ENCODE measurements at regions not wholly inside any gene's neighbourhood (a gene's known extent, or its start where the extent isn't known, plus 50 kb on each side); places are given as distances from the start of the nearest gene placed in this dataset.
"Not testable (repeated sequence)": the region's sequence is repeated elsewhere in the genome, so short reads cannot be mapped to it uniquely, and the experiment has no call there.

GRCh38 chr16:13453938-13454553, 465.9 kb upstream of the ERCC4 start:
- peak in 1 of 3 donors; percentile 12 for DNase-seq (ENCODE audit: low read depth in 3 of 3)

- DNase-seq (ENCODE audit: low read depth in 3 of 3), result no peak
These were observed 456.3 kb upstream of the ERCC4 start for GRCh38 chr16:13463619-13464018.

DNA sequence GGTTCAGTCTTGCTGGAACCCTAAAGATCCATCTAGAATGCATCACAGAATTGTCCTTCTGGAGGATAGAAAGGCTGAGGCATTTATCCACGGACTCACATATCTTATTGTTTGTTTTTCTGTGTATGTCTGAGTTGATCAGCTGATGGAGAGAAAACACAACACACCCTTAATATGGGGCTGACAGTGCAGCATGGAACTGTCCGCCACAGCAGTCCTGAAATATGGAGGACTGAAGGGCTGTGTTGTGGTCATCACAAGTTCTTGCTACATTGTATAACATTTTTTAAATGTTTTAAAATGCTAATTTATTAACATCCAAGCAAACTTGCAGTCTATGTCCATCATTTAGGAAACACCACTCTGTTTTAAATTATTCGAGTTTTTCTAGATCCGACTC, 448.9 kb upstream of the ERCC4 start:
- no peak for DNase-seq (ENCODE audit: low read depth in 3 of 3)

- DNase-seq (ENCODE audit: low read depth in 3 of 3), result no peak
These were observed 441.0 kb upstream of the ERCC4 start for GRCh38 chr16:13478991-13479390.

GRCh38 chr16:13479549-13479948, 440.4 kb upstream of the ERCC4 start:
- no peak for DNase-seq (ENCODE audit: low read depth in 3 of 3)

- no peak for DNase-seq (ENCODE audit: low read depth in 3 of 3)
These were observed 439.2 kb upstream of the ERCC4 start for GRCh38 chr16:13480801-13481200.

DNA sequence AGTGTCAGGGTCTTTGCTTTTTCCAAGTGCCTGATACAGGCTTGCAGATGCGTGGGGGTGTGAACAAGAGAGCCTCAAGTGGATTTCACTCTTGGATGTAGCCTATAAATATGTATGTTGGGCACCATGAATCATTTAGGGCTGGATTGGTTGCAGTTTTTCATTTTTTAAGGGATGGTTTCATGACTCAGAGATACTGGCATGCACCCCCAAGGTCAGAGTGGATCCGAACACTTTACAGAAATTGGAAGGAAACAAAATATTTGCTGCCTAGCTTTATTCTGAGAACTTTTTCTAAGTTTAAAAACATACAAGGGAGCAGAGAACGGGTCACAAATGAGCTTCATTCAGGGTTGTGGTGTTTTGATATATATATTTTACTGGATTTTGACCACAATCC, 436.8 kb upstream of the ERCC4 start:
- DNase-seq (ENCODE audit: low read depth in 3 of 3), result no peak

- not testable (repeated sequence) for DNase-seq (ENCODE audit: low read depth in 3 of 3)
These were observed 430.5 kb upstream of the ERCC4 start for GRCh38 chr16:13489416-13489815.

DNA sequence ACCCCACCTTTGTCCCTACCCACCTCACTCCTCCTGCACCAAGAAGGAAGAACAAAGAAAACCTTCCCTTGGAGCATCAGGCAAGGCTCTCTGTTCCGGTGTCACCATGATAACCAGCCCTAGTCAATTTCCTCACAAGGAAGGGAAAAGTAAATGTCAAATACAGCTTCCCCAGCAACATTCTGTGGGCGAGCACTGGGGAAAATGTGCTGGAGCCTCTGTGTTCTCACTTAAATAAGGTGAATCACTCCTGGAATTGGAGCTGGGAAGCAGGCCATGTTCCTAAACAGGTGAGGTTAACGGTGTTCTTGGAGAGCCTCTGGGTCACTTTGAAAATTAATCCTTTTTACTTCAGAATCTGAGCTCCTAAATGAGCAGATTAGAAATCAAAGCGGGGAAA, 427.9 kb upstream of the ERCC4 start:
- no peak for DNase-seq (ENCODE audit: low read depth in 3 of 3)

- no peak for DNase-seq (ENCODE audit: low read depth in 3 of 3)
These were observed 415.9 kb upstream of the ERCC4 start for GRCh38 chr16:13503960-13504635.

DNA sequence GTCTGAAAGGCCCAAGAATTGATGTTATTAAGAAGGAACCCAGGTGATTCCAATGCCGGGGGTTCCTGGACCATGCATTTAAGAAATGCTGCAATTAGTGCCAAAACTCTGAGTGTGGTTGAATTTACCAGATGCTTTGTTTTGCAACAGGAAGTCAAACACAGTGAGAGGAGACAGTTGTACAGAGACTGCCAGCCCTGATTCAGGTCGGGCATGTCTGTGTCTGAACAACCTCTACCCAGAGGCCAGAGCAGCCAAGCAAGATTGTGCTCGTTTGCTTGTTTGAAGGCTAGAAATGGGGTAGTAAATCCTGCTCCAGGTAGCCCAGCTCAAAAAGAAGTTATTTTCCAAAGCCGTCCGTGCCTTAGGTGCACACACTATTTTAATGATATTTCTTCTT, 412.4 kb upstream of the ERCC4 start:
- DNase-seq (ENCODE audit: low read depth in 3 of 3), result no peak

DNA sequence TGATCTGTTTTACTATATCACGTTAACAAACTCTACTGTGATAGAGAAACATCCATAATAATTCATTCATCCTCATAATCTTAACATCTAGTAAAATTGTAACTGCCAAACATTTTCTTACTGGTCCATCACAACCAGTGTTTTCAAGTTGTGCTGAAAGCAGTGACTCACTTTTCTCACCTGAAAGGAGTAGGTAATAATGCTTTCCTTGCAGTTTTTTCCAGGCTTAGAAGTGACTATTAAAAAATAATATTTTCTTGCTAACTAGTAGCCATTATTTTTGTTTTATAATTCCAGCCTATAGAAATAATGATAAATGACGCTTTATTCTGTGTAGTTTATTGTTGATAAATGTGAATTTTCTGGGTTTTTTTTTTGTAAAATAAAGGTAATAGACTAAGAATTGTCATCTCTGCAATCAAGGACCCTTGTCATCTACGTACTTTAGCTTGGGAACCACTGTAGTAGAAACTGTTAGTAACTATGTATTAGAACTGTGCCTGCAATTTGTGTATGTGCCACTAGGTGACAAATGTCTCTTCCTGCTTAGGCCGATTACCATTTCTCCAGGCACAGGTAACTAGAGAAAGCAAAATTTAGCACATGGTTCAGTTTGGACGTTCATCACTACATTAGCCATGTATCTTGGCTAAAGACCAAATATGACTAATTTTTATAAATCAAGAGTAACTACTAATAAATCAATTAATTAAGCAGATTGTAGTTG, 409.4 kb upstream of the ERCC4 start:
- no peak for DNase-seq (ENCODE audit: low read depth in 3 of 3)

DNA sequence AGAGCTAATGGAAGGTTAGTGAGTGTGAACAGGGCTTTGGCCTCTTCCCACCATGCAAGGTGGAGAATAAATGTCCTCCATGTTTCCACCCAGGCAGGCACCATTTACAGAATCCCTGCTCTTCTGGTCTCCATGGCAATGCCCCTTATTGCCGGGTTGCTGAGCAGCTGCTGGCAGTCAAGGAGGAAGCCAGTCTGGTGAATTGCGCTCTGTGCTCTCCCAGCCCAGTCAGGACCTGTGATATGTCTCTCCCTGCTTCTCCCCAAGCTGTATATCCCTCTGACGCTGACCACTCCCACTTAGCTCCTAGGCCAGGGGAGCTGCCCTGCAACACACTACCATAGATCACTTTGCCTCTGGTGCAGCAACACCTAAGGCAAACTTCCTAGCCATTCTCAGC, 402.1 kb upstream of the ERCC4 start:
- no peak for DNase-seq (ENCODE audit: low read depth in 3 of 3)

GRCh38 chr16:13519871-13520270, 400.1 kb upstream of the ERCC4 start:
- no peak for DNase-seq (ENCODE audit: low read depth in 3 of 3)

DNA sequence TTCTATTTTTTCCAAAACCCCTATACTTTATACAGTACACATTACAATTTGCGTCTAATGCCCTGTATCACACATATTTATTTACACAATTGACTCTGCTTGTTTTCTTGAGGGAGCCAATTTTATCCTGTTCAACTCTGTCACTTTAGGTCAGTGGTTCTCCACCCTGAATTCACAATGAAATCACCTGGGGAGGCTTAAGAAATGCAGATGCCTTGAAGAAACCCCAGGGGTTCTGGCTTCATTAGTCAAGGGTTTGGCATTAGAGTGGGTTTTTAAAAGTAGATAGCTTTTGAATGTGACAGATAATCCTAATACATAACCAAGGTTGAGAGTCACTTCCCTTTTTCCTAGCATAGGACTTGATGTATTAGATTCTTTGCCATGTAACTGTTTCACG, 398.6 kb upstream of the ERCC4 start:
- DNase-seq (ENCODE audit: low read depth in 3 of 3), result no peak

DNA sequence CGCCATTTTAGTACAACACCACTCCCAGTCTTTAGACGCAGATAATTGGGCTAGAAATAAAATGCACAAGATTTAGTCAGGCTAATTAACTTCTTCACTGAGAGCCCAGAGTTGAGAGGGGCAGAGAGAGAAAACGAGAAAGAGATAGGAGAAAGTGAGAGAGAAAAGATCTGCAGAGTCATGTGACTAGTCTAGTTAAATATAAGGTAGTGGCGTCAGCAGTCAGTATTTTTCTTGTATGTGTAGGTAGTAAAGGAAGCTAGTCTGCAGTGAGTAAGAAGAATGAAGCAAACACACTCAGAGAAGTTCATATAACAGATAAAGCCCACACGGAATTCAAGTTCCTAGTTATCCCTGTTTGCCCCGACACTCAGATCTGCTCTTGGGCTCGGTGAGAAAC, 392.6 kb upstream of the ERCC4 start:
- no peak for DNase-seq (ENCODE audit: low read depth in 3 of 3)

GRCh38 chr16:13528691-13529090, 391.3 kb upstream of the ERCC4 start:
- DNase-seq (ENCODE audit: low read depth in 3 of 3), result no peak

- DNase-seq (ENCODE audit: low read depth in 3 of 3), result no peak
These were observed 390.6 kb upstream of the ERCC4 start for GRCh38 chr16:13529193-13529982.

DNA sequence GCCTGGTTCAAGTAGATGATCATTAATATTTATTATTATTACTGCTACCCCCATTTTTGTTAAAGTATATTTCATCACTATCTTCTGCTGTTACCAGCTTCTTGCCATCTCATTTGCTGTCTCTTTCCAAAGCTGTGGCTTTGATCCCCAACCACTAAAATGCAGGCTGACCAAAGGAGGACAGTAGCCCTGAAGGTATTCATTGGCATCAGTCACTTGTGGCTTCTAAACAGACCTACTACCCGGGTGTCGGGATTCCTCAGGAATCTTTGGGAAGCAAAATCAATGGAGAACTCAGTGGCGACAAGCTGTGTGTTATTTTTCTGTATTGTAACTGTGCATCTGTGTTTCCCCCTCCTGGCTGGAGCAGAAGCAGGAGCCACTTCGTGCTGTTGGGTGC, 379.2 kb upstream of the ERCC4 start:
- DNase-seq (ENCODE audit: low read depth in 3 of 3), result no peak

DNA sequence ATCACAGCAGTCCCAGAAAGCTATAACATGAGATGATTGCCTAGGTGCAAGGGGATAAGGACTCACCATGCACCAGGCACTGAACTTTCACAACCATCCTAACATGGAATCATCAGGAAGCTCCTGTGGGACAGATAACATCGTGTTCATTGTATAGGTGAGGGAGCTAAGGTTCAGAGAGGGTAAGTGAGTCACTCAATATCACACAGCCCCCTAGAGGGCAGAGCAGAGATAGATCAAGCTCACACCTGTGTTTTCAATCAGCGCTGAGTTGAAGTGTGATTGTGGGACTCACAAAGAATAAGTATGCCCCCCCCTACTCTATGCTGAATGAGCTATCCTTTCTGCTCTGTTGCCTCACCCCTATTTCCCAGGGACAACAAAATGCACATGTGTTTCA, 377.7 kb upstream of the ERCC4 start:
- DNase-seq (ENCODE audit: low read depth in 3 of 3), result no peak

GRCh38 chr16:13543850-13544249, 376.1 kb upstream of the ERCC4 start:
- no peak for DNase-seq (ENCODE audit: low read depth in 3 of 3)

DNA sequence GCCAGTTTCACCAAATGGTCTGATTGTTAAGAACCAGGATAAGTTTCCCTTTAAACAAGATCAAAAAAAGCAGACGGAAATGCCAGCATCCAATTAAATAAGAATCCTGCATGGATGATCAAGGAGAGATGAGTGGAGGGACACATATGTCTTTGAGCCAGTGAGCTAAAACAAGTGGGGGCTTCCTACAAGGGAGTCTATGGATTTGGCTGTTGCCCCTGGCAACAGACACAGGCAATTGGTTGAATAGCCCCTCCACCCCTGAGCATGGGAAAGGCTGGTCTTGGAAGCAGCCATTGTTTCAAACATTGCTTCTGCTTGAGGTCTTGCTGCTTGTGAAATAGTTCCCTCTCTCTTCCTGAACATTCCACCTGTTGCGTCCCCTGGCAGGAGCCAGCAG, 374.7 kb upstream of the ERCC4 start:
- no peak for DNase-seq (ENCODE audit: low read depth in 3 of 3)

Measured in stimulated activated CD4-positive, alpha-beta T cell treated with anti-CD3 and anti-CD28 coated beads, TNF-alpha, amount 100 ng/mL, for 48 hours (primary cell).